NB4 (cell line): ENCODE measurements at regions not wholly inside any gene's neighbourhood (a gene's known extent, or its start where the extent isn't known, plus 50 kb on each side); places are given as distances from the start of the nearest gene placed in this dataset.

Experiments used
- CTCF ChIP-seq: IDR thresholded peaks from one replicate; pipeline ENCODE4 v1.5.1; 2012; ENCODE audit warnings: low read depth, low read length
- POLR2A ChIP-seq: IDR thresholded peaks from 2 replicates; pipeline ENCODE4 v1.6.1; 2011; ENCODE audit warnings: mild to moderate bottlenecking; ENCODE audit not compliant: insufficient read length; ENCODE audit errors: extremely low read depth
- TF ChIP-seq, protein P1 (sequence below): IDR thresholded peaks from 2 replicates; pipeline ENCODE4 v1.6.1; 2011; ENCODE audit warnings: low read depth, low read length

GRCh38 chr20:10925767-10926166, 252.0 kb upstream of the JAG1 start:
- TF ChIP-seq CTCF (no peak), POLR2A (no peak)
- TF ChIP-seq, protein P1, sequence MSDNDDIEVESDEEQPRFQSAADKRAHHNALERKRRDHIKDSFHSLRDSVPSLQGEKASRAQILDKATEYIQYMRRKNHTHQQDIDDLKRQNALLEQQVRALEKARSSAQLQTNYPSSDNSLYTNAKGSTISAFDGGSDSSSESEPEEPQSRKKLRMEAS, result no peak
